SK-N-MC (cell line): ENCODE measurements at regions not wholly inside any gene's neighbourhood (a gene's known extent, or its start where the extent isn't known, plus 50 kb on each side); places are given as distances from the start of the nearest gene placed in this dataset.

ENCODE experiments used
- EZH2 ChIP-seq: fragments of 200-600 bp; sonication (generic); IDR thresholded peaks from one replicate; pipeline ENCODE4 v1.6.1; 2017; ENCODE audit warnings: antibody characterized with exemption
- POLR2AphosphoS5 ChIP-seq: IDR thresholded peaks from 2 replicates; pipeline ENCODE4 v1.6.1; 2012; ENCODE audit warnings: mild to moderate bottlenecking, low read depth, low read length, borderline replicate concordance

DNA sequence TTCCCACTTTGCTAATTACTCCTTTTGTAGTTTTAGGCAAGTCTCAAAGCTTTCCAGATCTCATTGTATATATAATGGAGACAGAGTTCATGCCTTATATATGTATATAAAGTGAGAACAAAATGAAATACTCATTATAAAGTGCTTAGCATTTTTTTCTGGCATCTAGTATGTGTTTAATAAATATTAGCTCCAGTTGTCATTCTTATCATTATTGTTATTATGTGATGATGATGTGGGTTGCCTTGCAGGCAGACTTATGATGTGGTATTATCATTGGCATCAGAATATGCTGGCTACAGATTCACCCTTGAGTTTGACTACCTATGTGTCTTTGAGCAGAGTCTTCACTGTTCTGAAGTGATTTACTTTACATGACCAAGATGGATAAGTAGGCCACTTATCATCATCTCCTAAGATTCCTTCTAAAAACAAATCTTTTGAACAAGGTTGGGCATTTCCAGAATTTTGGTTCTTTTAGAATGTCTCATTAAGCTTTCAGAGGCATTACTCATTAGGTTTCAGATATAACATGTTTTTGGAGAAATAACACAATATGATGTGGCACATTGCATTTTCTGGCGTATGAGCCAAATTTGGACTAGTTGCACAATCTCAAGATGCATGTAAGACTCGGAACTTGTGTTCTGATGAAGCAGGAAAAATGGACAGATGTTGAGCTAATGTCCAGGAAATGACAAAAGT, 145.6 kb upstream of the TNC start:
- TF ChIP-seq POLR2AphosphoS5: no peak
- TF ChIP-seq EZH2: no peak
